D721Med (cell line): ENCODE measurements at regions not wholly inside any gene's neighbourhood (a gene's known extent, or its start where the extent isn't known, plus 50 kb on each side); places are given as distances from the start of the nearest gene placed in this dataset.
"Not testable (repeated sequence)": the region's sequence is repeated elsewhere in the genome, so short reads cannot be mapped to it uniquely, and the experiment has no call there.

Experiments used
- DNase-seq: peaks from one replicate; pipeline ENCODE4 v3.0.0; 2011; ENCODE audit warnings: low spot score; ENCODE audit not compliant: insufficient read length
- FAIRE-seq: peaks from 2 replicates; lab custom pipeline; 2011; peaks lifted over from hg19 to GRCh38; lab: Jason Lieb, UNC
- TF ChIP-seq, protein P1 (sequence below): IDR thresholded peaks from 2 replicates; pipeline ENCODE4 v1.5.1; 2012; ENCODE audit warnings: mild to moderate bottlenecking, control low read depth; ENCODE audit not compliant: insufficient read depth; ENCODE audit errors: missing control alignments

DNA sequence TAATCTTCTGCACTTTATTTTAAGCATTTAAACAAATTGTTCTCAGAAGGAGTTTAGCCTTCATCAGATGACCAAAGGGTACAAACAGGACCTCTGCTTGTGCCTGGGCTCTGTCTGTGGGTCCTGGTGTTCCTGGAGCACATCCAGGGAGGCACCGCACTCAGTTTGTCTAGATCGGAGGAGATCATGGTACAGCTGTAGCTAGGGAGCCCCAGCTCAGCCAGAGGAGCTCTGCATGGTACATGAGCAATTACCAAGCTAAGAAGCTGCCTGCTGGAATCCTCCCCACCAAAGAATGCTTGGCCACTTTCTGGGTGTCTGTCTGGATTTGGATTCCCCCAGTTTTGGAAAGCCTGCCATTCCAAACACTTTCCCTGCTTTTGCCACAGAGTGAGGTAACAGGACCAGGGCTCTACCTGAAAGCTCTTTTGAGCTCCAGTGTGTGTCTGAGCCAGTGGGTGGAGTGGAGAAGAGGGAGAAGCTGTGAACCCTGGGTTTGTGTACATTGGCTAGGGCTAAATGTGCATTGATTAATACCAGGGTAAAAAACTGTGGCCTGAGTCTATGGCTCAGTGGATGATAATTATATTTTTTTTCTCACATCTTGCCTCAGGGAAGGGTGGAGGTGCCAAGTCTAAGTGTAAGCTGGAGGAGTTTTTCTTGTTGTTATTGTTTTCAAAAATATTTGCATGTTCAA is 163.7 kb upstream of the IGF1 start:
- FAIRE-seq (no peak), DNase-seq (no peak)
- TF ChIP-seq, protein P1, sequence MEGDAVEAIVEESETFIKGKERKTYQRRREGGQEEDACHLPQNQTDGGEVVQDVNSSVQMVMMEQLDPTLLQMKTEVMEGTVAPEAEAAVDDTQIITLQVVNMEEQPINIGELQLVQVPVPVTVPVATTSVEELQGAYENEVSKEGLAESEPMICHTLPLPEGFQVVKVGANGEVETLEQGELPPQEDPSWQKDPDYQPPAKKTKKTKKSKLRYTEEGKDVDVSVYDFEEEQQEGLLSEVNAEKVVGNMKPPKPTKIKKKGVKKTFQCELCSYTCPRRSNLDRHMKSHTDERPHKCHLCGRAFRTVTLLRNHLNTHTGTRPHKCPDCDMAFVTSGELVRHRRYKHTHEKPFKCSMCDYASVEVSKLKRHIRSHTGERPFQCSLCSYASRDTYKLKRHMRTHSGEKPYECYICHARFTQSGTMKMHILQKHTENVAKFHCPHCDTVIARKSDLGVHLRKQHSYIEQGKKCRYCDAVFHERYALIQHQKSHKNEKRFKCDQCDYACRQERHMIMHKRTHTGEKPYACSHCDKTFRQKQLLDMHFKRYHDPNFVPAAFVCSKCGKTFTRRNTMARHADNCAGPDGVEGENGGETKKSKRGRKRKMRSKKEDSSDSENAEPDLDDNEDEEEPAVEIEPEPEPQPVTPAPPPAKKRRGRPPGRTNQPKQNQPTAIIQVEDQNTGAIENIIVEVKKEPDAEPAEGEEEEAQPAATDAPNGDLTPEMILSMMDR, result no peak

DNA sequence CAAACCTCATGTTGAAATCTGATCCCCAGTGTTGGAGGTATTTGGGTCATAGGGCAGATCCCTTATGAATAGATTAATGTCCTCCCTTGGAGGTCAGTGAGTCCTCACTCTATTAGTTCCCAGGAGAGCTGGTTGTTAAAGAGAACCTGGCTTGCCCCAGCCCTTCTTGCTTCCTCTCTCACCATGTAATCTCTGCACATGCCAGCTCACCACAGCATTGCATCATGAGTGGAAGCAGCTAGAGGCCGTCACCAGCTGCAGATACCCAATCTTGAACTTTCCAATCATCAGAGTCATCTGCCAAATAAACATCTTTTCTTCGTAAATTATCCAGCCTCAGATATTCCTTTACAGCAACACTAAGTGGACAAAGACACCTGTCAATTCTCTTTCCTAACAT is 161.8 kb upstream of the IGF1 start:
- no peak for FAIRE-seq
- DNase-seq, result no peak
- TF ChIP-seq, protein P1, result no peak

DNA sequence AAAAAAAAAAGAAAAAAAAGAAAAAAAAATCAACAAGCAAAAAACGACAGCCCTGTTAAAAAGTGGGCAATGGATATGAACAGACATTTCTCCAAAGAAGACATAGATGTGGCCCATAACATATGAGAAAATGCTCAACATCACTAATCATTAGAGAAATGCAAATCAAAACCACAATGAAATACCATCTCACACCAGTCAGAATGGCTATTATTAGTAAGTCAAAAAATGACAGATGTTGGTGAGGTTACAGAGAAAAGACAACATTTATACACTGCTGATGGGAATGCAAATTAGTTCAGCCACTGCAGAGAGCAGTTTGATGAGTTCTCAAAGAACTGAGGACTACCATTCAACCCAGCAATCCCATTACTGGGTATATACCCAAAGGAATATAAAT is 160.3 kb upstream of the IGF1 start:
- not testable (repeated sequence) for FAIRE-seq, DNase-seq

DNA sequence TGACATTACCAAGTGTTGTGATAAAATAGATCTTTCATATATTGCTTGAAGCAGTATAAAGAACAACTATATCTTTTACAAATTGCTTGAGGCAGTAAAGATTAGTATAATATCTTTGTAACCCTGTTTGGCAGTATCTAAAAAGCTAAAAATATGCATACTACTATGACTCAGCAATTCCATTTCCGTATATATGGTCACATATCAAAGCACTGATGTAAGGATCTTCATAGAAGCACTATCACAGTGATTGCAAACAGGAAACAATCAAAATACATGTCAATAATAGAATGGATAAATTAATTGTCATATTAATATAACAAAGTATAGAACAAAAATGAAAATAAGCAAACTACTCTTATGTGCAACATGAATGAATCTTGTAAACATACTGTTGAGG is 158.4 kb upstream of the IGF1 start:
- DNase-seq (no peak), FAIRE-seq (no peak)
- TF ChIP-seq, protein P1, result no peak

DNA sequence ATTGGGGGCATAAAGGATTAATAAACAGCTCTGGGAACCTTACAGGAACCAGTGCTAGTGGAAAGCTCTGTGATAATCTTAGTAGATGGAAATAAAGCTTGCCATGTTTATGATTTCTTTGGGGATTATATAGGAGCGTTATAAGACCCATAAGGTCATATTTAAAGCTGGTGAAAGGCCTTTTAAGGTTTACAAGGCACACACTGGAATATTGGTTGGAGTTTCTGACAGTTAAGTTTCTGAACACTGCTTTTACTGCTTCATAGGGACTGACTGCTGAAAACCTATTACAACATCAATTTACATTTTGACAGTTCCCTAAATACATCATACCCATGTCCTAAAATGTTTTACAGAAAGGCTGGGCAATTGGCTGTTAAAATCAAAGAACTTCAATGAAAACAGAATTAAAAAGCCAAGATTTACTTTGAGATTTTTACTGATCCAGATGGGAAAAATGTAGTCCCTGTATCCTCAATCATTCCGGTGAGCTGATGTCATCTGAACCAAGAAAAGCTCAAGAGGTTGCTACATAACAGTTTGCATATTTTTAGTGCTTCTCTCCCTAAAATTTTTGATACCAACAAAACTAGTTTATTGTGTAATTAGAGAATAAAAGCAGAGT is 153.7 kb upstream of the IGF1 start:
- TF ChIP-seq, protein P1, result no peak
- FAIRE-seq (no peak), DNase-seq (no peak)

DNA sequence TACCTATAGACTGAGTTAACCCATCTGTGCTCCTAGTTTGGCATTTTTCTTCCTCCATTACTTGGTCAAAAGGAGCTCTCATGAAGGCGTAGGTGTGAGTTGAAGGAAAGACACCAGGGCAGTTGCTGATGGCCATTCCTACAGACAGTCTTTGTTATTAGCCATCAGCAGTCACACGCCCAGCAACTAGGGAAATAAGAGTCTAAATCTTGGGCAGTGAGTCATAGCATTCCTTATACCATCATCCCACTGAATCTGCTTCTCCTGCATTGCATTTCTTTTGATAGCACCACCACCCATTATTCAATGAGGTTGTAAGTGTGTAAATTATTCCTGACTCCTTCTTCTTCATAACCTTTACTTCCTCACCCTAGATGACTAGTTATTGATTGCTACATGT is 150.9 kb upstream of the IGF1 start:
- DNase-seq (no peak), FAIRE-seq (no peak)
- TF ChIP-seq, protein P1, result no peak

DNA sequence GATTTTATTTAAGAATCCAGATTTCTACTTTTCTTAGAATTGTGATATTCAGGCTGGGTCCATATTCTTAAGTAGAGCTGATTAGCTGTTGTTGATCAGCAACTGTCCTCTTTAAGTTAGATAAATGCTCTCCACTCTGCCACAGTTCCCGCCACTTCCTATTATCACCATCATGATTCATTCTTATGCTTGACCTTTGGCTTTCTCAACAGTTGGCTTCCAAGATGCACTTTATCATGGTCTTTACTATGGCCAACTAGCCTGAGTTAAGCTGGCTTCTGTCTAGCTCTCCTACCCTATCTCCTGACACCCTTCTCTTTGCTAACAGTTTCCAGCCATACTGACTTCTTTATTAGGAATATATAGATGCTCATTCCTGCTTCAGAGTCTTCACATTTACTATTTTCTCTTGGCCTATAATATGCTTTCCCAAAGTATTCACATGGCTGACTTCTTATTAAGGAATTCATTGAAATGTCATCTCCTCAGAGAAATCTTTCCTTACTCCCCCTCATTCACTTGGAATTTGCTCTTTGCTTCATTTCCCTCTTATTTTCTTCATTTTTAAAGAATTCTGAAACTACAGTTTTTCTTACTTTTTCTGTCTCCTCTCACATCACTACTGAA is 149.0 kb upstream of the IGF1 start:
- no peak for FAIRE-seq
- DNase-seq, result no peak
- TF ChIP-seq, protein P1, result no peak
